Pons (tissue), 1 donor: ENCODE measurements at regions not wholly inside any gene's neighbourhood (a gene's known extent, or its start where the extent isn't known, plus 50 kb on each side); places are given as distances from the start of the nearest gene placed in this dataset.

ENCODE experiments used
- DNase-seq: peaks from one replicate; pipeline ENCODE4 v3.0.0-alpha.2; 2016; ENCODE audit warnings: low spot score

- no peak for DNase-seq
Measured at GRCh38 chr15:31151301-31152233, 50.0 kb upstream of the TRPM1 start.

DNA sequence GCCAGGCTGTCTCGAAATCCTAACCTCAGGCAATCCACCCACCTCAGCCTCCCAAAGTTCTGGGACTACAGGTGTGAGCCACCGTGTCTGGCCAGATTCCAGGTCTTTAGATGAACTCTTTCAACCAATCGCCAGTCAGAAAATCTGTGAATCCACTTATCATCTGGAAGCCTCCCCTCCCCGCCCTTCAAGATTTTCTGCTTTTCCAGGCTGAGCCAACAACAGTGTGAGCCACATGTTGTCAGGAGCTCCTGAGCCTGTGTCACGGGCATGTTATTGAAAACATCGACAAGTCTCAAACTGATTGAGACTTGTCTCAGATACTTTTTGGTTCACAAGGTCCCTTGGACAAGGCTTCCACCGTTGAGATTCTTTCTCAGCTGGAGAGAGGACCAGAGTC lies 52.0 kb upstream of the TRPM1 start:
- DNase-seq, result no peak

- DNase-seq, result no peak
Measured at GRCh38 chr15:31155151-31155550, 53.6 kb upstream of the TRPM1 start.

- no peak for DNase-seq
Measured at GRCh38 chr15:31156226-31156625, 54.7 kb upstream of the TRPM1 start.

- DNase-seq, result no peak
Measured at GRCh38 chr15:31156808-31157207, 55.3 kb upstream of the TRPM1 start.

DNA sequence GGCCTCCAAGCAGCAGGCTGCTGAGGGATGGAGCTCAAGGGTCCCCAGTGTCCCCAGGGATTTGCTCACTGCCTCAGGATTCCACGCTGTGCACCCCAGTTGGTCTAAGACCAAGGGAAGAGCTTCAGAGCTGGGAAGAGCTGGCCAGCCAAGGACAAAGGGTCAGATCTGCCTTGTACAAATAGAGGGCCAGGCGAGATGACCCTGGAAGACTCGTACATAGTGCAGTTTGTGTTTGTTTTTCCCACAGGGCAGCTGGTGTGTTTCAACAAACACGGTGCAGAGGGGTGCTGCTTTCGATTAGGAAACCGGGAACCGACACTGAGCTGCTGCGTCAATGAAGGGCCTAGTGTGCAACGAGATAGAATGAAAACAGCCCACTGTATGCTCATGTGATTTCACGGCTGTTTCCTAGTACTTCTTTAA lies 56.1 kb upstream of the TRPM1 start:
- DNase-seq, result no peak

DNA sequence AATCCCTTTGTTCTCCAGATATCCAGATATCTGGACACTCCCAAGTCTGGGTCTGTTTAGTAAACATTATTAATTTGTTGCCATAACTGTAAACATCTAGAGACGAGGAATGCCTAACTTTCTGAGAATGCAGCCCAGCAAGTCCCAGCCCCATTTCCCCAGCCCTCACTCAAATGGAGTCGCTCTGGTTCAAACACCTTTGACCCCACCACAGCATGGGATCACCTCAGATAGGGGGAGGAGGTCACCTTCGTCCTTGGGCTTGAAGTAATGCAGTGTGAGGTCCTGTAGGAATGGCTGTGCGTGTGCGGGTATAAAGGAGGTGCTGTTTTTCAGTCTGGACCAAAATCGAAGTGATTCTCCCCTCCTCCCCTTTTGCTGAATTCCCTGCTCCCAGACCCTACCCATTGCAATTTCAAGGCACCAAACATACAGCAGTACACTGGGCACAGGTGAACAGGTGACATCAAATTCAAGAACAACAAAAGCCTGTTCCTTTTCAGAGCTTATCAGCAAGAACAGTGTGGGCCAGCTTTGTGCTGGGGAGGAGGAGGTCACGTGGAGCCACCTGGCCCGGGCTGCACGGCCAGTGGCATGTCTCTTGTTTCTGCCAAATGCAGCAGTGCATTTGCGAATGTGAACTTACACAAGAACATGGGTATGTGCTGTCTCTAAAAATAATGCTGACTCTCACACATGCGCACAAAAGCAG lies 57.5 kb upstream of the TRPM1 start:
- no peak for DNase-seq

DNA sequence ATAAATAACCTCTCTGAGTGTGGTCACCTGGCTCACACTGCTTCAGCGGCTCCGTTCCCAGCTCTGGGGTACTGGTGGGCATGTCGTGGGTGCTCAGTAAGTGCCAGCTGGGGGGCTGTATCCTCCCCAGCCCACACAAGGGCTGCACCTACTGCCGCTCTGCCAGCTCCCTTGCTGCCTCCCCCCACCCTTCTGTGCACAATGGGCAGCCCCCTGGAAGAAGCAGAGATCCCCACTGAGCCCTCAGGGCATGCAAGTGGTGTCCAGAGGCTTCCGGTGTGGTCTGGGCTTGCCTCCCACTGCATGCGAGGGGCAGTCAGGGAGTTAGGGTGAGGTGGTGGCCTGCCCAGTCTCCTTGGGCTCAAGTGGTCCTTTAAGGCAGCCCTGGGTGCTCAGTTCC lies 58.3 kb upstream of the TRPM1 start:
- no peak for DNase-seq

DNA sequence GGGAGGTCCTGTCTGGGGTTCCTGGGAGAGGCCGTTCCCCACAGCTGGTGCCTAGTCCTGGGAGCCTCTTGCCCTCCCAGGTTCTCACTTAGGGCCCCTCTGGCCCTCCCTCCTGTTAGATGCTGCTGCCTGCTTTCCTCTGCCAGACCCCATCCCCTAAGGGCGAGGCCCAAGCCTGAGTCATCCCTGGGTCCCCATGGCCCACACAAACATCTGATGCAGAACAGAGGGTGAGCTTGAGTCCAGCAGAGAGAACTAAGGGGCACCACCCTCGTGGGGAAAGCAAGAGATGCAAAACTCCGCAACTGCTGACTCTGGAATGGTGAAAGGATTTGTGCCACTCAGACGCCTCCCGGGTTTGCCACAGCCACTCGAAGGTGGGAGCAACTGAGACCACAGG lies 58.8 kb upstream of the TRPM1 start:
- DNase-seq, result no peak

- DNase-seq, result no peak
Measured at GRCh38 chr15:31160740-31161495, 59.4 kb upstream of the TRPM1 start.

GRCh38 chr15:31161951-31162350 lies 60.4 kb upstream of the TRPM1 start:
- no peak for DNase-seq

DNA sequence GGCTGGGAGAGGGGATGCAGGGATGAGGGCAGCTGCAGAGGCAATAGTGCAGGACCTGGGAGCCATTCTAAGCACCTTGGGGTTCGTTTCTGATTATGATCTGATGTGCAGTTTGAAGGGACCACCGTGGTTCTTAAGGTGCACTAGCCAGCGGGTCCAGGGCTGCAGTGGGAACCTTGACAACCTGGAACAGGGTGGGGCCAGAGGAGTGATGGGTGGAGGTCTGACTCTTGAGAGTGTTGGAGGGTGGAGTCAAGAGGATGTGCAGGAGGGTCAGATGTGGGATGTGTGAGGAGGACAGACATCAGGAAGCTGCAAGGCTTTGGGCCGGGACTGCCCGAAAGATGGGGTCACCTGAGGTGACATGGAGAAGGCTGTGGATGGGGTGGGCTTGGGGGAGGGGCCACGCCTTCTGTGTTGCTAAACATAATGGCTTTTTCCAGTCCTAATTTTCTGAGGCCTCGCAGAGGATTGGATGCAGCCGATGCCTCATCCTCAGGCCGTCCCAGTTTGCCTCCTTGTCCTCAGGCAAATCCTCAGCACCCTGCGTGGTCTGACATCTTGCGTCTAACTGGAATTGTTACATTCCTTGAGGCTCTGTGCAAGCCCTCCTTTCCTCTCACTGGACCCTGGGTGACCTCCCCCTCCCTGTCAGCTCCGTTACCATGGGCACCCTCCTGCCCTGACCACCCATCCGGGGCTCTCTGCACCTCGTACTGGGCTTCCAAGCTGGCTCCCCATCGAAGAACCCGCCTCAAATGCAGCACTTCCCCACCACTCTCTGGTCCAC lies 61.4 kb upstream of the TRPM1 start:
- DNase-seq, result no peak

DNA sequence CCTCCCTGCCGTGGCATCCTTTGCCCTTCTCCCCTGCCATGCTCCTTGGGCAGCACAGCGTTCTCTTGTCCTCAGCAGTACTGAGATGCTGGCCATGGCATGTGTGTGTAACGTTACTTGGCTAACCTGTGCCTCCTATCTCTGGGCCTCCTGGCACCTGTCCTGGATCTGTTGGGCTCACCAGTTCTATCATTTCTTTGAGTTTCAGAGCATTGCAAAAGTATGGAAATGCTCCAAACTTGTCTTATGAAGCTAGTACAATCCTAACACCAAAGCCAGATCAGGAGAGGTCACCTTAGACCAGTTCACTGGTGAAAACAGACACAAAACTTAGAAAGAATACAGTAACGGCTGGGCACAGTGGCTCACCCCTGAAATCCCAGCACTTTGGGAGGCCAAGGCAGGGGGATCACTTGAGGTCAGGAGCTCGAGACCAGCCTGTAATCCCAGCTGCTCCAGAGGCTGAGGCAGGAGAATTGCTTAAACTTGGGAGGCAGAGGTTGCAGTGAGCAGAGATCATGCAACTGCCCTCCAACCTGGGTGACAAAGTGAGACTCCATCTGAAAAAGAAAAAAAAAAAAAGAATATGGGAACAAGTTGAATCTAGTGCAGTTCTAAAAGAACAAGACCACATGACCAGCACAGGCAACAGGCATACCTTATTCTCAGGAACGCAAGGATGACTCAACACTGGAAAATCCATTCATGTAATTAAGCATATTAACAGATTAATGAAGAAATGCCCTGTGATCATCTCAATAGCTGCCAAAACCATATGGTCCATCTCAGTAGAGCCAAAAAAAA lies 62.4 kb upstream of the TRPM1 start:
- no peak for DNase-seq

DNA sequence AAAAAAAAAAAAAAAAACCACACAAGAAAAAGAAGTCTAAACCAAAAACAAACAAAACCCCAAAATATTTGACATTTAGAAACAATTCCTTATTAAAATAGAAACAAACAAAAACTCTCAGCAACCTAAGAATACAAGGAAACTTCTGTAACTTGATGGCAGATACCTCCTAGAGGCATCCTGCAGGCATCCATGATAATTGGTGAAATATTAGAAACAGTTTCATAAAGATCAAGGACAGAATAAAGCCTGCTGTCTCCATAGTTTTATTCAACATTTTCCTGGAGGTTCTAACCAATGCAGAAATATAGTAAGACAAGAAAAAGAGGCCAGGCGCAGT lies 63.0 kb upstream of the TRPM1 start:
- DNase-seq, result no peak

- no peak for DNase-seq
Measured at GRCh38 chr15:31169558-31169957, 68.0 kb upstream of the TRPM1 start.

GRCh38 chr15:31171731-31172130 lies 70.2 kb upstream of the TRPM1 start:
- no peak for DNase-seq

GRCh38 chr15:31172606-31173005 lies 71.1 kb upstream of the TRPM1 start:
- DNase-seq, result no peak

DNA sequence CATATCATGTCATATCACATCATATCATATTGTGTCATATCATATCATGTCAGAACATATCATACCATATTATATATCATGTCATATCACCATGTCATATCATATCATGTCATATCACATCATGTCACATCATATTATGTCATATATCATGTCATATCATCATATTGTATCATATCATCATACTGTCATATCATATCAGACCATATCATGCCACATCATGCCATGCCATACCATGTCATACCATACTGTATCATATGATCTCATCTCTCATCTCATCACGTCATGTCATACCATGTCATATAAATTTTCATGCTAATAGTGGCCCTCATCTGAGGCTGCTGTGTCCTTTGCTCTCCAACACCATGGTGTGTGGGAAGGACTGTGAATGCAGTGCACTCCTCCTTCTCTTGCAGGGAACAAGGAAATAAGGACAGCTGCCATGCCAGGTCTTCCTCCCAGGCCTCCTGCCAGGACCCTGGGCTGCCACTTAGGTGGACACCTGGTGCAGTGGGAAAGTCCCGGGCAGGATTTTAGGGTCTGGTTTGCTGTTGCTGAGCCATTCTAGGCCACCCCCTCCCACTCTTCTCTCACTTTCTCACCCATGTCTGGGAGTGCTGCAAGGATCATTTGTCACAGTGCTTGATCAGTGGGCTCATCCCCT lies 72.4 kb upstream of the TRPM1 start:
- no peak for DNase-seq

DNA sequence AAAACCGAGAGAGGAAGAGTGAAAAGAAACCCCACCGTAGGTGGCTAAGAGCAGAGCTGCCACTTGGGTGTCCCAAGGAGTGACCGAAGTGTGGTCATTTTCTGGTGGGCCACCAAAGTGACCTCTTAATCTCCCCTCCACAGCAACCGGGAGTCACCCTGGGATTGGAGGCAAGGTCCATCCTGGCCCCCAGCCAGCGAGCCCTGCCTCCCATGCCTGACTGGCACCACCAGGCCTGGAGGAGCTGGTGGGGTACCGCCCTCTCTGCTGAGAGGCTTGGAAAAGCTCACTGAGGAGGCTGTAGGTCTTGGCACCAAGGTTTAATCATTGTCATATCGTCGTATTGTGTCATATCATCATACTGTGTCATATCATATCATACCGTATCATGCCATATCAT lies 74.0 kb upstream of the TRPM1 start:
- DNase-seq, result no peak

DNA sequence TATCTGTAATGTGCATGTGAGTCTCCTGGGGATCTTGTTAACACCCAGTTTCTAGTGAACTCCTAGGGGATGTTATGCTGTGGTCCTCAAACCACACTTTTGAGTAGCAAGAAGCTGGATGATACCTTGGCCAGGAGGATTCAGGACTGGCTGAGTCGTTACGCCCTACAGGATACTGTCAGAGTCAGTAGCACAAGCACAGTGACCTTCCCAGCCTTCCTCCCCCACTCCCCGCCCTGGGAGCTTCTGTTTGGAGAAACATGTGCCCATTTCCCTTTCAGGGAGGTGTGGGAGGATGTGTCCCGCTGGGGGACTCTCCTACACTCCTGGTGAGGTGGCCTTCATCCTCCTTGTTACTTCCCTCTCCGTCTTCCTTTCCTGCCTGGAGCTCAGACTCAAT lies 76.4 kb upstream of the TRPM1 start:
- DNase-seq, result no peak

DNA sequence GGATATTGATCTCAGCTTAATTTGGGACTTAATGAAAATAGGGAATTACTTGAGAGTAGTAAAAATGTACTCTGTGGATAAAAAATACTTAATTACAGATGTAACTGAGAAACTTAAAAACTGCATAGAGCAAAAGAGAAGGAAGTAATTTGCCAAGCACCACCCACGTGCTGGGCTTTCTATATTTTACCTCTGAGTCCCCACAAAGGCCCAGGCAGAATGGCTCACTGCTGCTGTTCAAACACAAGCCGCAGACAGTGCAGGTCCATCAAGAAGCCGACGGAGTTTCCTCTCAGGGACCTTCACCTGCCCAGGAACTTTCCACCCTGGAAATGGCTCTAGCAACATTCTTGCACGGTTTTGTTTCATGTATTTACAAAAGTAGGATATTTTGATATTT lies 77.2 kb upstream of the TRPM1 start:
- DNase-seq, result no peak
